ENCODE measurements at regions not wholly inside any gene's neighbourhood (a gene's known extent, or its start where the extent isn't known, plus 50 kb on each side); places are given as distances from the start of the nearest gene placed in this dataset.

DNA sequence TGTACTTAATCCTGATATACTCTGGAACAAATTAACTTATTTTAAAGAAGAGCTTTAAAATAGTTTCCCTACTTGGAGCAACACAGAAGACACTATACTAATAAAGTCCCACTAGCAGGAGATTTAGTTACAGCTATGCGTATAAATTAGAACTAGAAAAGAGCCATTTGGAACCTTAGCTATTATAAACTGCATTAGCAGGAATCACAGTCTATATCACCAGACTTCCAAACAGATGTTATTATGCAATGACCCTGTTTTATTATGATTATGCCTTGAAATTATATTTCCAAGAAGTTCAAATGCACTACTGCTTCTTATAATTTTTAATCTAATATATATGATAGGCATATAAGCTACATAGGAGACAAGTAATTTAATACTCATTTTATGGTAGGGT is 95.5 kb upstream of the WDR44 start:
- H3K27ac ChIP-seq (ENCODE audit: low read depth in 2 of 2, low read length in 2 of 2) = no peak overlapping the region
- H3K9ac ChIP-seq (ENCODE audit: low read depth in 1 of 2, low read length in 2 of 2) = no peak overlapping the region
- H3K4me3 ChIP-seq (ENCODE audit: low read length in 2 of 2) = no peak overlapping the region
- H3K36me3 ChIP-seq (ENCODE audit: control insufficient read depth in 2 of 2, insufficient read depth in 2 of 2, low read length in 2 of 2) = no peaks in the 10 kb centered on the region
- H3K4me1 ChIP-seq (ENCODE audit: control insufficient read depth in 2 of 2, insufficient read depth in 2 of 2, low read length in 2 of 2) = no peaks in the 10 kb centered on the region
- no peaks in the 10 kb centered on the region for H3K9me3 ChIP-seq (ENCODE audit: control insufficient read depth in 2 of 2, low read length in 2 of 2)
- H3K27me3 ChIP-seq (ENCODE audit: control insufficient read depth in 2 of 2, insufficient read depth in 2 of 2, low read length in 2 of 2) = no peaks in the 10 kb centered on the region

DNA sequence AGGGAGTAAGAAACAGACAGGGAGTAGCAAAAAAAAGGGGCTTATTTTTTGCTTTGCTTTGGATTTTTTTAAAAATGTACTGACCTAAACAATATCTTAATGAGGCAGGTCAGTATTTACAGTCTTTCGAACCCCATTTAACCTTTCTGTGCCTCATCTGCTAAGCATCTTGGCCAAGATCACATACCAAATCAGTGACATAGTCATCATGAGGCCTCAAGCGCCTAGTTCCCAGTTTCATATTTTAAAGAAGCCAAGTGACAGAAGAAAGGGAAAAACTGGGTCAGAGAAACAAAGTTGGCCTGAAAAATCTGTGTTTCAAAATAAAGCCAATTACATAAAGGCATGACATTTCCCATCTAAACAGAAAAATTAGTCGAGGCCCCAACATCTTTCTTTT is 94.6 kb upstream of the WDR44 start:
- Histone ChIP-seq H3K9me3 (ENCODE audit: control insufficient read depth in 2 of 2, low read length in 2 of 2) (no peaks in the 10 kb centered on the region), H3K27ac (ENCODE audit: low read depth in 2 of 2, low read length in 2 of 2) (no peak overlapping the region), H3K9ac (ENCODE audit: low read depth in 1 of 2, low read length in 2 of 2) (no peak overlapping the region), H3K27me3 (ENCODE audit: control insufficient read depth in 2 of 2, insufficient read depth in 2 of 2, low read length in 2 of 2) (no peaks in the 10 kb centered on the region), H3K4me3 (ENCODE audit: low read length in 2 of 2) (no peak overlapping the region), H3K36me3 (ENCODE audit: control insufficient read depth in 2 of 2, insufficient read depth in 2 of 2, low read length in 2 of 2) (no peaks in the 10 kb centered on the region), H3K4me1 (ENCODE audit: control insufficient read depth in 2 of 2, insufficient read depth in 2 of 2, low read length in 2 of 2) (no peaks in the 10 kb centered on the region)

DNA sequence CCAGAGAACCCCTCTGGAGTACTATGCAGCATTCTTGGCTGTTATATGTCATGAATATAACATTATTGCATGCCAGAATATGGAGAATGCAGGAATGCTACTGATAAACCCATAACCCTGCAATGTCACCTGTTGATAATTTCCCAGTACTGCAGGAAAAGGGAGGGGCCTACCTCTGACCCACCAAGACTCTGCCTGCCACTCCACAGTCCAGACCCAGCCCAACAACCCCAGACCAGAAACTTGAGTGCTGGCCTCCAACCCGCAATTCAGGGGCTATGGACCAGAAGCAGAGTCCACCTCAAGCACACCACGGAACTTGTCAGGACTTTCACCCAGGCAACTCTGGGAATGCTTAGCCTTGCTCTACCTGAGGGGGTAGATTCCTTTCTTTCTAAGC is 92.9 kb upstream of the WDR44 start:
- Histone ChIP-seq H3K9ac (ENCODE audit: low read depth in 1 of 2, low read length in 2 of 2) (no peak overlapping the region), H3K27ac (ENCODE audit: low read depth in 2 of 2, low read length in 2 of 2) (no peak overlapping the region), H3K27me3 (ENCODE audit: control insufficient read depth in 2 of 2, insufficient read depth in 2 of 2, low read length in 2 of 2) (no peaks in the 10 kb centered on the region), H3K9me3 (ENCODE audit: control insufficient read depth in 2 of 2, low read length in 2 of 2) (no peaks in the 10 kb centered on the region), H3K36me3 (ENCODE audit: control insufficient read depth in 2 of 2, insufficient read depth in 2 of 2, low read length in 2 of 2) (no peaks in the 10 kb centered on the region), H3K4me1 (ENCODE audit: control insufficient read depth in 2 of 2, insufficient read depth in 2 of 2, low read length in 2 of 2) (no peaks in the 10 kb centered on the region), H3K4me3 (ENCODE audit: low read length in 2 of 2) (no peak overlapping the region)

DNA sequence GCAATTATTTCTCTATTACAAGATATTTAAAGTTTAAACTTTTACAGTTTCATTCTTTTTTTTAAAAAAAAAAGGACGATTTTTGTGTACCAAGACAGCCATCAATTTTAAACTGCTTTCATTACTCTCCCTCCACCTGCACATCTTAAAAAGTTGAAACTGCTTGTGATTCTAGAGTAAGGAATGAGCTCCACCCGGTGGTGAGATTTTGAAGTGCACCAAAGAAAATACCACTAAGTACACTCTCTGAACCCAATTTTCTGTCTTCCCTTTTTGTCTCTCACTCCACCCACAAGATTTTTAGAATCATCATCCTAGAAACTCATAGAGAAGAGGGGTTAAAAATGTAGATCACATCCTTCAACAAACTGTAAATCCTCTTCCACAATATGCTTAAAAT is 91.3 kb upstream of the WDR44 start:
- H3K4me3 ChIP-seq (ENCODE audit: low read length in 2 of 2) = no peak overlapping the region
- H3K4me1 ChIP-seq (ENCODE audit: control insufficient read depth in 2 of 2, insufficient read depth in 2 of 2, low read length in 2 of 2) = no peaks in the 10 kb centered on the region
- no peak overlapping the region for H3K9ac ChIP-seq (ENCODE audit: low read depth in 1 of 2, low read length in 2 of 2)
- no peak overlapping the region for H3K27ac ChIP-seq (ENCODE audit: low read depth in 2 of 2, low read length in 2 of 2)
- no peaks in the 10 kb centered on the region for H3K36me3 ChIP-seq (ENCODE audit: control insufficient read depth in 2 of 2, insufficient read depth in 2 of 2, low read length in 2 of 2)
- H3K9me3 ChIP-seq (ENCODE audit: control insufficient read depth in 2 of 2, low read length in 2 of 2) = no peaks in the 10 kb centered on the region
- no peaks in the 10 kb centered on the region for H3K27me3 ChIP-seq (ENCODE audit: control insufficient read depth in 2 of 2, insufficient read depth in 2 of 2, low read length in 2 of 2)

DNA sequence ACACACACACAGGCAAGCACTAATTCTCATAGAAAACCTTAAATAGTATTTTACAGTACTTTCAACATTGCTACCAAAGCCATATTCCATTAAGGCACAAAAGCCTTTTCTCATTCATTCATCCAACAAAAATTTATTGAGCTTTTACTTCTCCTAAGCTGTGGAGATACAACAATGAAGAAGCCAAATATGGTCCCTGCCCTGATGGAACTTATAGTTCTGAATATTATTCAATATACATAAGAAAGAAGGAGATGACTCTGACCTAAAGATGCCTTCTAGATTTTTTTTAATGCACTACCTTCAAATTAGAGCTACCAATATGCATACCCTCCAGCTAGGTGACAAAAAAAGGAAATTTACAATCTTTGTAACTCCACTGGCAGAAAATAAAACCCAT is 90.0 kb upstream of the WDR44 start:
- no peaks in the 10 kb centered on the region for H3K27me3 ChIP-seq (ENCODE audit: control insufficient read depth in 2 of 2, insufficient read depth in 2 of 2, low read length in 2 of 2)
- no peaks in the 10 kb centered on the region for H3K4me1 ChIP-seq (ENCODE audit: control insufficient read depth in 2 of 2, insufficient read depth in 2 of 2, low read length in 2 of 2)
- no peak overlapping the region for H3K27ac ChIP-seq (ENCODE audit: low read depth in 2 of 2, low read length in 2 of 2)
- H3K36me3 ChIP-seq (ENCODE audit: control insufficient read depth in 2 of 2, insufficient read depth in 2 of 2, low read length in 2 of 2) = no peaks in the 10 kb centered on the region
- no peak overlapping the region for H3K4me3 ChIP-seq (ENCODE audit: low read length in 2 of 2)
- no peak overlapping the region for H3K9ac ChIP-seq (ENCODE audit: low read depth in 1 of 2, low read length in 2 of 2)
- no peaks in the 10 kb centered on the region for H3K9me3 ChIP-seq (ENCODE audit: control insufficient read depth in 2 of 2, low read length in 2 of 2)

DNA sequence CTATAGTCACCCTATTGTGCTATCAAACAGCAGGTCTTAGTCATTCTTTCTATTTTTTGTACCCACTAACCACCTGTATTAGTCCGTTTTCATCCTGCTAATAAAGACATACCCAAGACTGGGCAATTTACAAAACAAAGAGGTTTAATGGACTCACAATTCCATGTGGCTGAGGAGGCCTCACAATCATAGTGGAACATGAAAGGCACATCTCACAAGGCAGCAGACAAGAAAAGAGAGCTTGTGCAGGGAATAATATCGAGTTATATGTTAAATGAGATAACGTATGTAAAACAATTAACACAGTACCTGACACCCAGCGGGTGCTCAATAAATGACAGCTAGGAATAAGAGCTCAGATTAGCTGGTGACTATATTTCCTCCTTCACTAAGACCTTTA is 88.1 kb upstream of the WDR44 start:
- Histone ChIP-seq H3K4me3 (ENCODE audit: low read length in 2 of 2) (no peak overlapping the region), H3K27ac (ENCODE audit: low read depth in 2 of 2, low read length in 2 of 2) (no peak overlapping the region), H3K9me3 (ENCODE audit: control insufficient read depth in 2 of 2, low read length in 2 of 2) (no peaks in the 10 kb centered on the region), H3K36me3 (ENCODE audit: control insufficient read depth in 2 of 2, insufficient read depth in 2 of 2, low read length in 2 of 2) (no peaks in the 10 kb centered on the region), H3K27me3 (ENCODE audit: control insufficient read depth in 2 of 2, insufficient read depth in 2 of 2, low read length in 2 of 2) (no peaks in the 10 kb centered on the region), H3K9ac (ENCODE audit: low read depth in 1 of 2, low read length in 2 of 2) (no peak overlapping the region), H3K4me1 (ENCODE audit: control insufficient read depth in 2 of 2, insufficient read depth in 2 of 2, low read length in 2 of 2) (no peaks in the 10 kb centered on the region)

DNA sequence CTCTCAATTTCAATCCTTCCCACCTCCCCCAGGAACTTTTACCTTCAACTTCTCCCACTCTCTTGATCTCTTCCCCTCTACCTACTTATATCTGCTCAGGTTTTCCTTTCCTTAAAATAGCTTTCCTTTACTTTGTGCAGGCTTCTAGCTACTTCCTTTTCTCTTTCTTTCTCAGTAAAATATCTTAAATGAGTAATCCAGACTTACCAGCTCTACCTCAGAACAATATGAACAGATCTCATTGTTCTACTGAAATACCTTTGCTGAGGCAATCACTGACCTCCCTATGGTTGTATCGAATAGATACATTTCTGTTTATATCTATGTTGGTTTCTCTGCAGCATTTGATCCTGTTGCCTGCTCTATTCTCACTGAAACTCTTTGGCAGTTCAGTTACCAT is 86.7 kb upstream of the WDR44 start:
- Histone ChIP-seq H3K36me3 (ENCODE audit: control insufficient read depth in 2 of 2, insufficient read depth in 2 of 2, low read length in 2 of 2) (no peaks in the 10 kb centered on the region), H3K4me3 (ENCODE audit: low read length in 2 of 2) (no peak overlapping the region), H3K9ac (ENCODE audit: low read depth in 1 of 2, low read length in 2 of 2) (no peak overlapping the region), H3K27ac (ENCODE audit: low read depth in 2 of 2, low read length in 2 of 2) (no peak overlapping the region), H3K4me1 (ENCODE audit: control insufficient read depth in 2 of 2, insufficient read depth in 2 of 2, low read length in 2 of 2) (no peaks in the 10 kb centered on the region), H3K9me3 (ENCODE audit: control insufficient read depth in 2 of 2, low read length in 2 of 2) (no peaks in the 10 kb centered on the region), H3K27me3 (ENCODE audit: control insufficient read depth in 2 of 2, insufficient read depth in 2 of 2, low read length in 2 of 2) (no peaks in the 10 kb centered on the region)

DNA sequence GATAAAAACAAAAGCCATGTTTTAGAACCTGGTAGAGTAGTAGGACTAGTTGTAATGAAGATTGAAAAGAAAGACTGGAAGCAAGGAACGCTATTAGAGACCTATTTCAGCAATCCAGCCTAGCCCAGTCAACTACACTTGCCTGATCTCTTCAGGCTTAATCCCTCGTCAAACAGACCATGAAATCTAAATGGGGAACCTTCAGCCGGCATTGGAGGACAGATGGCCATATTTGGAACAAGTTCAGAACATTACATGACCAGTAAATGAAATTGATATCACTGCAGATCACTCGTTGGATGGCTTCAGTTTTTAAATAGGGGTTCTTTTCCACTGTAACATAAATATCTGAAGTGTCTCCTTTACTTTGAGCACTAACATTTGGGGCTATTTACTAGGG is 84.8 kb upstream of the WDR44 start:
- Histone ChIP-seq H3K4me1 (ENCODE audit: control insufficient read depth in 2 of 2, insufficient read depth in 2 of 2, low read length in 2 of 2) (no peaks in the 10 kb centered on the region), H3K27me3 (ENCODE audit: control insufficient read depth in 2 of 2, insufficient read depth in 2 of 2, low read length in 2 of 2) (no peaks in the 10 kb centered on the region), H3K9me3 (ENCODE audit: control insufficient read depth in 2 of 2, low read length in 2 of 2) (no peaks in the 10 kb centered on the region), H3K27ac (ENCODE audit: low read depth in 2 of 2, low read length in 2 of 2) (no peak overlapping the region), H3K9ac (ENCODE audit: low read depth in 1 of 2, low read length in 2 of 2) (no peak overlapping the region), H3K36me3 (ENCODE audit: control insufficient read depth in 2 of 2, insufficient read depth in 2 of 2, low read length in 2 of 2) (no peaks in the 10 kb centered on the region), H3K4me3 (ENCODE audit: low read length in 2 of 2) (no peak overlapping the region)

DNA sequence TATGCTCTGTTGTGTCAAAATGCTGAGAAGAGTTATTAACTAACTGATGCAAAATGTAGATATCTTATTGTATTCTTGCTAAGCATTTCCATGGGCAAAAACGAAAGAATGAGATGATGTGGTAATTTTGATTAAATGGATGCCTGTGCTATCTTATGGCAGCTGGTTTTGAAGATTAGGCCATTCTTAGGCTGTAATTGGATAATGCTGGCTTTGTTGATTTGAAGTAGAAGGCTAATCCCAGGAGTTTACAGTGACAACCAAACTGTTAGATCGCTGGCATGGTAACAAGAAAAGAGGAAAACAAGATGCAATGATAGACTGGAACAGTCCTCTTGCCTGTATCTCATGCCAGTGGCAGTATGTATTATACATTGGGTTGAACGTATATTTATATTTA is 74.1 kb upstream of the WDR44 start:
- Histone ChIP-seq H3K9me3 (ENCODE audit: control insufficient read depth in 2 of 2, low read length in 2 of 2) (no peaks in the 10 kb centered on the region), H3K4me1 (ENCODE audit: control insufficient read depth in 2 of 2, insufficient read depth in 2 of 2, low read length in 2 of 2) (no peaks in the 10 kb centered on the region), H3K4me3 (ENCODE audit: low read length in 2 of 2) (no peak overlapping the region), H3K36me3 (ENCODE audit: control insufficient read depth in 2 of 2, insufficient read depth in 2 of 2, low read length in 2 of 2) (no peaks in the 10 kb centered on the region), H3K27ac (ENCODE audit: low read depth in 2 of 2, low read length in 2 of 2) (no peak overlapping the region), H3K9ac (ENCODE audit: low read depth in 1 of 2, low read length in 2 of 2) (no peak overlapping the region), H3K27me3 (ENCODE audit: control insufficient read depth in 2 of 2, insufficient read depth in 2 of 2, low read length in 2 of 2) (no peaks in the 10 kb centered on the region)

DNA sequence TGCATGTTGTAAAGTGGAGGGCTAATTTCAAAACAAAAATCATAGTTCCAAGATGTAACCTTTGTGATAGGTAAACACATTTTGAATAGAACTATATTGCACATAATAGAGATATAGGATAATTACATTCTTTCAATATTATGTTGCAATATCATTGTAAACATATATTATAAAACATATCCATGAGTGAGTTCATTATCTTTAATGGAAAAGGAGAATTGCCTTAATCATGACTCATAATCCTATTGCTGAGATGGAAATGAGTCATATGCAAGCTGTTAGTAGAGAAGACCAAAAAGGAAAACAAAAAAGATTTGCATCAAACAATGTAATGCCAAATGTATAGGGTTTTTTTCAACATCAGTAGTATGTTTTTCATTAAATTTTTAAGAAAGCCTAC is 73.7 kb upstream of the WDR44 start:
- no peaks in the 10 kb centered on the region for H3K9me3 ChIP-seq (ENCODE audit: control insufficient read depth in 2 of 2, low read length in 2 of 2)
- H3K4me1 ChIP-seq (ENCODE audit: control insufficient read depth in 2 of 2, insufficient read depth in 2 of 2, low read length in 2 of 2) = no peaks in the 10 kb centered on the region
- H3K4me3 ChIP-seq (ENCODE audit: low read length in 2 of 2) = no peak overlapping the region
- H3K36me3 ChIP-seq (ENCODE audit: control insufficient read depth in 2 of 2, insufficient read depth in 2 of 2, low read length in 2 of 2) = no peaks in the 10 kb centered on the region
- H3K9ac ChIP-seq (ENCODE audit: low read depth in 1 of 2, low read length in 2 of 2) = no peak overlapping the region
- no peak overlapping the region for H3K27ac ChIP-seq (ENCODE audit: low read depth in 2 of 2, low read length in 2 of 2)
- no peaks in the 10 kb centered on the region for H3K27me3 ChIP-seq (ENCODE audit: control insufficient read depth in 2 of 2, insufficient read depth in 2 of 2, low read length in 2 of 2)

DNA sequence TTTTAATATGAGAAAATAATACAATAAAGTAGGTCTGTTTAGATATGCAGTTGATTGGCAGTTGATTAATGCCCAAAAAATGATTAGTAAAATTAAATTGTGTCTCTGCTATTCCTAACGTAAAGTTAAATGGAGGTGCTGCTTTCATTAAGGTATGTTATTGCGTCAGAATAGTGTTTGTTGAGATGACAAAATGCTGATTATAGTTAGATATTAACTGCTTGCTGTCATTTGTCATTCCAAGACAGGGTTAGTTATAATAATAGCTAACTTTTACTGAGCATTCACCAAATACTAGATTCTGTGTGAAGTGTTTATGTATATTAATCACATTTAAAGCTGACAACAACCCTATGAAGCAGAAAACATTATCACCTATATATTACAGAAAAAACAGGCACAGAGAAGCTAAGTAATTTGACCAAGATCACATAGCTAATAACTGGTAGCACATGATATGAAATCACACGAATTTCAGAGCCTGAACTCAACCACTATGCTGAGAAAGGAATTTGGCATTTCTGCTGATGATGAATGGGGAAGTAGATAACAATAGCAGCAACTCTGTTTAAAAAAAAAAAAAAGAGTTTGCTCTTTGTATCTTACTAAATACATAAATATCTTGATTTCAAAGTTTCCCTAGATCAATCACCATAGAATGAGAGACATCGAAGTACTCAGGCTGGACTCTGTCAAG is 59.7 kb upstream of the WDR44 start:
- H3K4me1 ChIP-seq (ENCODE audit: control insufficient read depth in 2 of 2, insufficient read depth in 2 of 2, low read length in 2 of 2) = no peaks in the 10 kb centered on the region
- no peaks in the 10 kb centered on the region for H3K9me3 ChIP-seq (ENCODE audit: control insufficient read depth in 2 of 2, low read length in 2 of 2)
- no peak overlapping the region for H3K4me3 ChIP-seq (ENCODE audit: low read length in 2 of 2)
- H3K9ac ChIP-seq (ENCODE audit: low read depth in 1 of 2, low read length in 2 of 2) = no peak overlapping the region
- no peaks in the 10 kb centered on the region for H3K27me3 ChIP-seq (ENCODE audit: control insufficient read depth in 2 of 2, insufficient read depth in 2 of 2, low read length in 2 of 2)
- no peak overlapping the region for H3K27ac ChIP-seq (ENCODE audit: low read depth in 2 of 2, low read length in 2 of 2)
- no peaks in the 10 kb centered on the region for H3K36me3 ChIP-seq (ENCODE audit: control insufficient read depth in 2 of 2, insufficient read depth in 2 of 2, low read length in 2 of 2)
